Mesendoderm (in vitro differentiated cells): ENCODE measurements at regions not wholly inside any gene's neighbourhood (a gene's known extent, or its start where the extent isn't known, plus 50 kb on each side); places are given as distances from the start of the nearest gene placed in this dataset.

Experiments used
- DNase-seq: peaks from one replicate; pipeline ENCODE4 v3.0.0; 2013
- H2AK5ac ChIP-seq: 2 replicates; pipeline ENCODE4 v1.6.1; 2013; ENCODE audit warnings: low read length, inconsistent platforms
- H2BK120ac ChIP-seq: 2 replicates; pipeline ENCODE4 v1.6.1; 2013; ENCODE audit warnings: low read depth, mild to moderate bottlenecking, low read length, moderate library complexity, mixed read lengths
- H2BK15ac ChIP-seq: replicated peaks from 2 replicates; pipeline ENCODE4 v1.6.1; 2013; ENCODE audit warnings: low read depth, mild to moderate bottlenecking, moderate library complexity
- H2BK5ac ChIP-seq: 2 replicates; pipeline ENCODE4 v1.6.1; 2013; ENCODE audit warnings: low read length, inconsistent platforms
- H3K18ac ChIP-seq: 2 replicates; pipeline ENCODE4 v1.6.1; 2013; ENCODE audit warnings: mild to moderate bottlenecking, low read length, mixed read lengths
- H3K23ac ChIP-seq: one replicate; pipeline ENCODE4 v1.6.1; 2013; ENCODE audit warnings: low read length
- H3K27ac ChIP-seq: 2 replicates; pipeline ENCODE4 v1.5.1; 2013; ENCODE audit warnings: low read depth, mild to moderate bottlenecking, inconsistent platforms, low read length, moderate library complexity
- H3K27me3 ChIP-seq: 2 replicates; pipeline ENCODE4 v1.6.1; 2013; ENCODE audit warnings: low read length, control low read depth, mild to moderate bottlenecking, inconsistent platforms; ENCODE audit not compliant: insufficient read depth, poor library complexity
- H3K36me3 ChIP-seq: 2 replicates; pipeline ENCODE4 v1.6.1; 2013; ENCODE audit warnings: low read length, inconsistent platforms; ENCODE audit not compliant: control insufficient read depth, insufficient read depth
- H3K4ac ChIP-seq: one replicate; pipeline ENCODE4 v1.6.1; 2013; ENCODE audit warnings: low read depth, mild to moderate bottlenecking, low read length, moderate library complexity
- H3K4me1 ChIP-seq: 2 replicates; pipeline ENCODE4 v1.6.1; 2013; ENCODE audit warnings: low read depth, low read length, inconsistent platforms; ENCODE audit not compliant: control insufficient read depth
- H3K4me2 ChIP-seq: 2 replicates; pipeline ENCODE4 v1.6.1; 2013; ENCODE audit warnings: low read length
- H3K4me3 ChIP-seq: 2 replicates; pipeline ENCODE4 v1.5.1; 2013; ENCODE audit warnings: mild to moderate bottlenecking, low read length
- H3K56ac ChIP-seq: one replicate; pipeline ENCODE4 v1.6.1; 2013; ENCODE audit warnings: low read length
- H3K79me1 ChIP-seq: 2 replicates; pipeline ENCODE4 v1.6.1; 2013; ENCODE audit warnings: low read length, inconsistent platforms
- H3K79me2 ChIP-seq: 2 replicates; pipeline ENCODE4 v1.6.1; 2013; ENCODE audit warnings: mild to moderate bottlenecking, low read length; ENCODE audit not compliant: control insufficient read depth, insufficient read depth
- H3K9ac ChIP-seq: 2 replicates; pipeline ENCODE4 v1.6.1; 2013; ENCODE audit warnings: low read length, inconsistent platforms
- H4K5ac ChIP-seq: one replicate; pipeline ENCODE4 v1.6.1; 2013; ENCODE audit warnings: low read length
- H4K8ac ChIP-seq: one replicate; pipeline ENCODE4 v1.6.1; 2013; ENCODE audit warnings: low read depth, mild to moderate bottlenecking, control low read depth, low read length, moderate library complexity
- WGBS: extraction: QIAGEN DNeasy Blood & Tissue Kit; methylation state at CpG from one replicate; pipeline ENCODE4 v1.1.7; 2013; ENCODE audit warnings: low lambda C conversion rate, missing lambda C conversion rate; ENCODE audit not compliant: insufficient coverage; ENCODE audit errors: extremely low coverage; 5-methylcytosine and 5-hydroxymethylcytosine counted together

- Histone ChIP-seq H4K8ac (no peak overlapping the region), H3K4me2 (no peak overlapping the region), H3K56ac (no peak overlapping the region), H3K4ac (no peak overlapping the region), H3K4me3 (no peak overlapping the region), H3K79me2 (no peaks in the 10 kb centered on the region), H3K79me1 (no peaks in the 10 kb centered on the region), H2AK5ac (no peak overlapping the region), H2BK5ac (no peak overlapping the region), H2BK15ac (no peak overlapping the region), H3K23ac (no peak overlapping the region), H3K36me3 (no peaks in the 10 kb centered on the region), H3K27me3 (no peaks in the 10 kb centered on the region), H2BK120ac (no peak overlapping the region), H3K4me1 (no peaks in the 10 kb centered on the region), H3K9ac (no peak overlapping the region), H4K5ac (no peak overlapping the region), H3K27ac (no peak overlapping the region), H3K18ac (no peak overlapping the region)
- DNase-seq: no peak
- no CpG with 5 or more reads among the region's 2 CpGs for WGBS
Observed at GRCh38 chr11:70698871-70699270, 300.5 kb downstream of the CTTN start.

DNA sequence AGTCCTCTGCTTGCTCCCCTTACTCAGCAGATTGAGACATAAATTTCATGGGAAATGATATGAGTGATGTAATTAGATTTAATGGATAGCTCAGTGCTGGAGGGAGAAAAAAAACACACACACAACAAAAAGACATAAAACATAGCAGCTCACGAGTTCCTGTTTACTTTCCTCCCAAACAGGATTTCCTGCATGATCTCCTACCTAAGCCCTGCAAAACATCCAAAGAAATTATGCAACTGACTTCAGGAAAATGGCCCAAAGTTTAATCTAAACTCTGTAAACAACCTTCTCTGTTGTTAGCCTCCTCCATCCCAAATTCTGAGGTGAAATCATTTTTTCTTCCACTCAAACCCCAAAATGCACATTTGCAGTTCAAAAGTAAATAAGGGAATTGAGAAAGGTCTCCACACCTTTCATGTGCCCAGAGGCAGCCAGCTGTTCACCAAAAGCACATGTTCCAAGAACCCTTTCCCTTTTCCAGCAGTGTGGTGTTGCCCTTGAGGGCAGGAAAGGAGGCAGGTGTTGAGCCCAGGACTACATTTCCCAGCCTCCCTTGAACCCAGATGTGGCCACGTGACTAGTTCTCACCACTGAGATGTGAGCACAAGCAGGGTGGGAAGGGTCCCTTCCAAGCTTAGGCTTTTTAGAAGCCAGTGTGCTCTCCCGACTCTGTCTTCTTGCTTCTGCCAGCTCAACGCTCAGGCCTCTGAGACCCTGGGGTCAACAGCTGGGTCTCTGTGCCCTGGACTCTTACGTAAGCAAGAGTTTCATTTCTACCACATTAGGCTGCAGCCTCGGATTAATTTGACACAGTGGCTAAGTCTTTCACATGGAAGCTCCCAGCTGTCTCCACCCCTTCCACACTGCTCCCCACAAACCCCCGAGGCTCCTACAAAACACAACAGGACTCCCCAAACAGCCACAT lies 301.2 kb downstream of the CTTN start:
- Histone ChIP-seq H3K4me2 (no peak overlapping the region), H3K79me2 (no peaks in the 10 kb centered on the region), H3K9ac (no peak overlapping the region), H2BK120ac (no peak overlapping the region), H3K4ac (no peak overlapping the region), H3K27me3 (no peaks in the 10 kb centered on the region), H3K4me3 (no peak overlapping the region), H3K18ac (no peak overlapping the region), H3K79me1 (no peaks in the 10 kb centered on the region), H2AK5ac (no peak overlapping the region), H3K4me1 (no peaks in the 10 kb centered on the region), H2BK15ac (no peak overlapping the region), H4K8ac (no peak overlapping the region), H3K27ac (no peak overlapping the region), H3K23ac (no peak overlapping the region), H4K5ac (no peak overlapping the region), H2BK5ac (no peak overlapping the region), H3K56ac (no peak overlapping the region), H3K36me3 (no peaks in the 10 kb centered on the region)
- no CpG with 5 or more reads among the region's 7 CpGs for WGBS
- peak; percentile 79 for DNase-seq

DNA sequence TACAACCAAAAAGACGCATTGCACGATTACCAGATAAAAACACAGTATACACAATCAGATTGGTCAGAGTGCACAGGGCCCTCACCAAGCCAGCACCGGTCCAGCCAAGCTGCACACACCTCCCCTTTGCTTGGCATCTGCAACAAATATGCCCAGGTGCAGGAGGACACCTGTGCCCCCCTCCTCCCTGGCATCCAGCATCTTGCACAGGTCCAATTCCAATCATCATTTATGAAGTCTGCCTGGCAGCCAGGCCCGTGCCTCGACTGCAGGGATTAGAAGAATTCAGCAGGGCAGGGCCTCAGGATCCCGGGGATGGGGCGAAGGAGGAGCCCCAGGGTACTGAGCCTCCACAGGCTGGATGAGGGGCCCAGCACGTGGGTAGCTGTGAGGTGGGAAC lies 302.1 kb downstream of the CTTN start:
- Histone ChIP-seq H3K79me2 (no peaks in the 10 kb centered on the region), H3K79me1 (no peaks in the 10 kb centered on the region), H3K4ac (no peak overlapping the region), H2AK5ac (no peak overlapping the region), H3K18ac (no peak overlapping the region), H3K23ac (no peak overlapping the region), H3K9ac (no peak overlapping the region), H4K5ac (no peak overlapping the region), H2BK15ac (no peak overlapping the region), H3K27me3 (no peaks in the 10 kb centered on the region), H3K4me2 (no peak overlapping the region), H2BK5ac (no peak overlapping the region), H4K8ac (no peak overlapping the region), H2BK120ac (no peak overlapping the region), H3K36me3 (no peaks in the 10 kb centered on the region), H3K4me1 (no peaks in the 10 kb centered on the region), H3K4me3 (no peak overlapping the region), H3K56ac (no peak overlapping the region), H3K27ac (no peak overlapping the region)
- WGBS: no CpG with 5 or more reads among the region's 8 CpGs
- DNase-seq: no peak

GRCh38 chr11:70700871-70701270 lies 302.5 kb downstream of the CTTN start:
- no CpG with 5 or more reads among the region's 5 CpGs for WGBS
- H4K8ac ChIP-seq: no peak overlapping the region
- no peak overlapping the region for H2BK15ac ChIP-seq
- H3K27ac ChIP-seq: no peak overlapping the region
- H3K79me2 ChIP-seq: no peaks in the 10 kb centered on the region
- DNase-seq: peak; percentile 14
- H3K27me3 ChIP-seq: no peaks in the 10 kb centered on the region
- no peak overlapping the region for H3K56ac ChIP-seq
- no peak overlapping the region for H2AK5ac ChIP-seq
- H3K36me3 ChIP-seq: no peaks in the 10 kb centered on the region
- H3K4me2 ChIP-seq: no peak overlapping the region
- H3K79me1 ChIP-seq: no peaks in the 10 kb centered on the region
- no peak overlapping the region for H3K9ac ChIP-seq
- H3K23ac ChIP-seq: no peak overlapping the region
- H3K18ac ChIP-seq: no peak overlapping the region
- H2BK5ac ChIP-seq: no peak overlapping the region
- H4K5ac ChIP-seq: no peak overlapping the region
- H2BK120ac ChIP-seq: no peak overlapping the region
- H3K4me3 ChIP-seq: no peak overlapping the region
- no peak overlapping the region for H3K4ac ChIP-seq
- no peaks in the 10 kb centered on the region for H3K4me1 ChIP-seq

DNA sequence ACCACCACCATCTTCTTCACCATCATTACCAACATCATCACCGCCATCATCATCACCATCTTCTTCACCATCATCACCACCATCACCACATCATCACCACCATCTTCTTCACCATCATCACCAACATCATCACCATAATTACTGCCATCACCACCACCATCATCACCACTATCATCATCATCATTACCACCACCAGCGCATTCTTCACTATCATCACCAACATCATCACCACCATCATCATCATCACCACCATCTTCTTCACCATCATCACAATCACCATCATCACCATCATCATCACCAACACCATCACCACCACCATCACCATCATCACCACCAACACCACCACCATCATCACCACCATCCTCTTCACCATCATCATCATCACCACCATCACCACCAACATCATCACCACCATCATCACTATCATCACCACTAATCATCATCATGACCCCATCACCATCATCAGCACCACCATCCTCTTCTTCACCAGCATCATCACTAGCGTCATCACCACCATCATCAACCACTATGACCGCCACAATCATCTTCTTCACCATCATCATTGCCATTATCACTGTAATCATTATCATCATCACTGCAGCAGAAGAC lies 303.8 kb downstream of the CTTN start:
- Histone ChIP-seq H3K23ac (no peak overlapping the region), H3K4me1 (no peaks in the 10 kb centered on the region), H3K18ac (no peak overlapping the region), H2BK5ac (no peak overlapping the region), H4K5ac (no peak overlapping the region), H3K4ac (no peak overlapping the region), H4K8ac (no peak overlapping the region), H2BK15ac (no peak overlapping the region), H3K56ac (no peak overlapping the region), H3K27me3 (no peaks in the 10 kb centered on the region), H3K9ac (no peak overlapping the region), H3K27ac (no peak overlapping the region), H2BK120ac (no peak overlapping the region), H3K79me1 (no peaks in the 10 kb centered on the region), H3K79me2 (no peaks in the 10 kb centered on the region), H3K4me2 (no peak overlapping the region), H2AK5ac (no peak overlapping the region), H3K36me3 (no peaks in the 10 kb centered on the region), H3K4me3 (no peak overlapping the region)
- 100% methylated on average over 2 of the region's 4 CpGs for WGBS
- DNase-seq: no peak
